Chondrocyte (in vitro differentiated cells): ENCODE measurements at regions not wholly inside any gene's neighbourhood (a gene's known extent, or its start where the extent isn't known, plus 50 kb on each side); places are given as distances from the start of the nearest gene placed in this dataset.

Experiments used
- DNase-seq: peaks from one replicate; pipeline ENCODE4 v3.0.0; 2021; ENCODE audit warnings: mixed read lengths, low spot score
- H3K27ac Mint-ChIP-seq: one replicate; pipeline ENCODE4 v1.8.0; 2021; ENCODE audit warnings: mild to moderate bottlenecking, moderate library complexity, mixed read lengths; ENCODE audit not compliant: unreplicated experiment
- H3K27me3 Mint-ChIP-seq: 2 replicates; pipeline ENCODE4 v1.8.0; 2021; ENCODE audit warnings: low read depth, mixed read lengths
- H3K36me3 Mint-ChIP-seq: 2 replicates; pipeline ENCODE4 v1.8.0; 2021; ENCODE audit warnings: low read depth, mixed read lengths
- H3K4me1 Mint-ChIP-seq: 2 replicates; pipeline ENCODE4 v1.8.0; 2021; ENCODE audit warnings: low read depth, mild to moderate bottlenecking, mixed read lengths
- H3K4me3 Mint-ChIP-seq: one replicate; pipeline ENCODE4 v1.8.0; 2021; ENCODE audit warnings: mild to moderate bottlenecking, moderate library complexity, mixed read lengths; ENCODE audit not compliant: unreplicated experiment
- H3K9me3 Mint-ChIP-seq: 2 replicates; pipeline ENCODE4 v1.8.0; 2021; ENCODE audit warnings: low read depth, mixed read lengths
- CTCF ChIP-seq: fragments of 200-600 bp; sonication (generic); IDR thresholded peaks from 2 replicates; pipeline ENCODE4 v1.5.0; 2021; ENCODE audit warnings: antibody characterized with exemption, mild to moderate bottlenecking, moderate library complexity

GRCh38 chr16:64453646-64454045 is 668.2 kb downstream of the CDH11 start:
- Mint-ChIP-seq H3K9me3 (peaks cover 9% of the 10 kb centered on the region), H3K4me3 (no peak overlapping the region), H3K36me3 (no peaks in the 10 kb centered on the region), H3K27me3 (no peaks in the 10 kb centered on the region), H3K4me1 (peaks cover 35% of the 10 kb centered on the region), H3K27ac (no peak overlapping the region)
- TF ChIP-seq CTCF, result no peak
- DNase-seq, result no peak

- H3K4me3 Mint-ChIP-seq, result no peak overlapping the region
- no peak for TF ChIP-seq CTCF
- H3K36me3 Mint-ChIP-seq, result no peaks in the 10 kb centered on the region
- H3K27me3 Mint-ChIP-seq, result no peaks in the 10 kb centered on the region
- no peak overlapping the region for H3K27ac Mint-ChIP-seq
- H3K9me3 Mint-ChIP-seq, result peaks cover 8% of the 10 kb centered on the region
- peaks cover 35% of the 10 kb centered on the region for H3K4me1 Mint-ChIP-seq
- no peak for DNase-seq
Observed at GRCh38 chr16:64452446-64452845, 669.4 kb downstream of the CDH11 start.

- Mint-ChIP-seq H3K27me3 (no peaks in the 10 kb centered on the region), H3K9me3 (peaks cover 10% of the 10 kb centered on the region), H3K4me1 (peaks cover 33% of the 10 kb centered on the region), H3K4me3 (no peak overlapping the region), H3K36me3 (no peaks in the 10 kb centered on the region), H3K27ac (no peak overlapping the region)
- no peak for TF ChIP-seq CTCF
- no peak for DNase-seq
Observed at GRCh38 chr16:64450177-64450576, 671.7 kb downstream of the CDH11 start.

GRCh38 chr16:64449506-64449905 is 672.4 kb downstream of the CDH11 start:
- Mint-ChIP-seq H3K27ac (no peak overlapping the region), H3K36me3 (no peaks in the 10 kb centered on the region), H3K4me1 (peaks cover 30% of the 10 kb centered on the region), H3K9me3 (peaks cover 10% of the 10 kb centered on the region), H3K4me3 (no peak overlapping the region), H3K27me3 (no peaks in the 10 kb centered on the region)
- DNase-seq, result no peak
- TF ChIP-seq CTCF, result no peak

GRCh38 chr16:64445649-64446048 is 676.2 kb downstream of the CDH11 start:
- H3K4me1 Mint-ChIP-seq, result peaks cover 26% of the 10 kb centered on the region

More at GRCh38 chr16:64445649-64446048, 676.2 kb downstream of the CDH11 start:
- no peak for DNase-seq
- TF ChIP-seq CTCF, result no peak
- Mint-ChIP-seq H3K4me3 (no peak overlapping the region), H3K27me3 (no peaks in the 10 kb centered on the region), H3K27ac (no peak overlapping the region), H3K36me3 (no peaks in the 10 kb centered on the region), H3K9me3 (peaks cover 10% of the 10 kb centered on the region)
